K562 (cell line): ENCODE measurements at regions not wholly inside any gene's neighbourhood (a gene's known extent, or its start where the extent isn't known, plus 50 kb on each side); places are given as distances from the start of the nearest gene placed in this dataset.

Source experiments
- ATAC-seq: fragments of 200-7000 bp; cut with Tn5 transposase; 3 replicates; pipeline ENCODE4 v1.9.1; 2020; ENCODE audit warnings: moderate library complexity
- BruUV-seq: library from RNA; stranded (reverse); fragments of 400-500 nt; replicated peaks from 2 replicates; lab custom pipeline; 2021; lab: Mats Ljungman, UMichigan
- CTCF ChIA-PET: fragments of 300-600 bp; formaldehyde crosslinking; extraction: SDS; loops from one replicate; lab custom pipeline; 2021; ENCODE audit warnings: low intra/inter-chr PET ratio; lab: Yijun Ruan, JAX
- POLR2A ChIA-PET: fragments of 300-600, 350-650 bp; sonication (Branson Sonifier 250); formaldehyde crosslinking; extraction: SDS; loops from one replicate; lab custom pipeline; 2021; ENCODE audit warnings: antibody characterized with exemption, inconsistent platforms; lab: Yijun Ruan, JAX
- DNase-seq, 4 experiments: peaks; one replicate each; pipeline versions ENCODE4 v3.0.0 to v3.0.0-alpha.2; 2011 to 2018; ENCODE audit warnings: low spot score in 3 of 4, mixed read lengths in 3 of 4; ENCODE audit errors: extremely low read depth in 1 of 4
- FAIRE-seq: peaks from 2 replicates; lab custom pipeline; 2011; peaks lifted over from hg19 to GRCh38; lab: Jason Lieb, UNC
- H2AFZ ChIP-seq: 2 replicates; pipeline ENCODE4 v1.6.0; 2011; ENCODE audit warnings: low read depth, low read length, control low read depth, inconsistent platforms
- H3K27ac ChIP-seq: fragments of 200-600 bp; 3 replicates; pipeline ENCODE4 v1.8.0; 2011; ENCODE audit warnings: low read depth, mild to moderate bottlenecking, control low read depth, inconsistent platforms, low read length, moderate library complexity, mixed read lengths; ENCODE audit errors: extremely low read depth
- H3K27me3 ChIP-seq, 2 experiments: fragments of 300-600 bp in 1 of 2; 2 replicates in 1 of 2; 3 replicates in 1 of 2; pipeline versions ENCODE4 v1.6.0 to v1.8.0; 2011; ENCODE audit warnings: inconsistent platforms in 2 of 2, low read length in 2 of 2, mild to moderate bottlenecking in 1 of 2, mixed read lengths in 1 of 2, moderate library complexity in 1 of 2; ENCODE audit not compliant: control insufficient read depth in 2 of 2, insufficient read depth in 2 of 2
- H3K36me3 ChIP-seq: fragments of 300-600 bp; 3 replicates; pipeline ENCODE4 v1.8.0; 2011; ENCODE audit warnings: mild to moderate bottlenecking, low read length, inconsistent platforms; ENCODE audit not compliant: control insufficient read depth, insufficient read depth
- H3K4me1 ChIP-seq, 2 experiments: fragments of 200-600 bp in 1 of 2; replicated peaks in 1 of 2; 2 replicates in 1 of 2; 3 replicates in 1 of 2; pipeline versions ENCODE4 v1.5.1 to v1.8.0; 2011; ENCODE audit warnings: inconsistent platforms in 2 of 2, low read length in 2 of 2, mild to moderate bottlenecking in 1 of 2, mixed read lengths in 1 of 2, moderate library complexity in 1 of 2; ENCODE audit not compliant: control insufficient read depth in 2 of 2, insufficient read depth in 2 of 2
- H3K4me2 ChIP-seq: 2 replicates; pipeline ENCODE4 v1.6.1; 2011; ENCODE audit warnings: low read length, control low read depth, inconsistent platforms, mixed read lengths; ENCODE audit not compliant: insufficient read depth
- H3K4me3 ChIP-seq: fragments of 200-600 bp; sonication (generic), shearing (Covaris generic); 2 replicates; pipeline ENCODE4 v1.5.1; 2016; ENCODE audit warnings: control low read depth, inconsistent platforms
- H3K79me2 ChIP-seq: fragments of 200-600 bp; 3 replicates; pipeline ENCODE4 v1.8.0; 2011; ENCODE audit warnings: low read length, inconsistent platforms; ENCODE audit not compliant: control insufficient read depth, insufficient read depth
- H3K9ac ChIP-seq, 2 experiments: 2 replicates each; pipeline versions ENCODE4 v1.6.0 to v1.6.1; 2011; ENCODE audit warnings: low read depth in 2 of 2, low read length in 2 of 2, control low read depth in 1 of 2, inconsistent platforms in 1 of 2, mild to moderate bottlenecking in 1 of 2, mixed read lengths in 1 of 2; ENCODE audit not compliant: insufficient read depth in 1 of 2
- H3K9me1 ChIP-seq: one replicate; pipeline ENCODE4 v1.6.0; 2011; ENCODE audit warnings: inconsistent platforms, mild to moderate bottlenecking, low read length, moderate library complexity; ENCODE audit not compliant: control insufficient read depth, insufficient read depth
- H3K9me3 ChIP-seq: replicated peaks from 2 replicates; pipeline ENCODE4 v1.5.1; 2011; ENCODE audit warnings: low read depth, low read length, inconsistent platforms; ENCODE audit not compliant: control insufficient read depth, insufficient read depth
- H4K20me1 ChIP-seq: replicated peaks from 2 replicates; pipeline ENCODE4 v1.6.1; 2011; ENCODE audit warnings: low read length, inconsistent platforms, mixed read lengths; ENCODE audit not compliant: control insufficient read depth, insufficient read depth
- ARNT ChIP-seq, 2 experiments: fragments of 450-650 bp; IDR thresholded peaks; 2 replicates each; pipeline ENCODE4 v1.6.1; 2016; ENCODE audit warnings: mild to moderate bottlenecking in 1 of 2
- COPS2 ChIP-seq: fragments of 450-650 bp; conservative IDR thresholded peaks from 2 replicates; pipeline ENCODE4 v1.6.1; 2016; ENCODE audit warnings: mild to moderate bottlenecking, moderate library complexity
- CREB5 ChIP-seq: fragments of 250-450 bp; sonication (Bioruptor Pico); IDR thresholded peaks from 2 replicates; pipeline ENCODE4 v1.5.0; 2020; ENCODE audit warnings: mild to moderate bottlenecking
- E2F5 ChIP-seq: sonication (generic); formaldehyde crosslinking; IDR thresholded peaks from 2 replicates; pipeline ENCODE4 v1.8.0; 2022; ENCODE audit warnings: mild to moderate bottlenecking, missing genetic modification reagents
- E2F8 ChIP-seq: fragments of 450-650 bp; IDR thresholded peaks from 2 replicates; pipeline ENCODE4 v1.7.1; 2018; ENCODE audit warnings: mild to moderate bottlenecking, low read depth; ENCODE audit not compliant: partially characterized antibody
- FOXP1 ChIP-seq: sonication (generic); formaldehyde crosslinking; IDR thresholded peaks from 2 replicates; pipeline ENCODE4 v1.8.0; 2022; ENCODE audit warnings: mild to moderate bottlenecking, missing genetic modification reagents
- FOXP4 ChIP-seq: sonication (generic); formaldehyde crosslinking; IDR thresholded peaks from 2 replicates; pipeline ENCODE4 v1.8.0; 2022; ENCODE audit warnings: mild to moderate bottlenecking, missing genetic modification reagents, borderline replicate concordance
- KAT8 ChIP-seq: fragments of 450-650 bp; IDR thresholded peaks from 2 replicates; pipeline ENCODE4 v1.6.1; 2016; ENCODE audit warnings: low read depth, mild to moderate bottlenecking
- MTA1 ChIP-seq: fragments of 450-650 bp; IDR thresholded peaks from 2 replicates; pipeline ENCODE4 v1.6.1; 2017; ENCODE audit warnings: borderline replicate concordance
- PHF8 ChIP-seq: fragments of 200-600 bp; sonication (generic); IDR thresholded peaks from 2 replicates; pipeline ENCODE4 v1.6.1; 2012; ENCODE audit warnings: mixed run types, mild to moderate bottlenecking, inconsistent platforms, low read length, moderate library complexity, borderline replicate concordance
- POLR2H ChIP-seq: IDR thresholded peaks from 2 replicates; pipeline ENCODE4 v1.6.1; 2016; ENCODE audit warnings: missing genetic modification characterization, low read depth, mild to moderate bottlenecking, control low read depth, missing compliant biosample characterization, moderate library complexity
- SMAD4 ChIP-seq: fragments of 250-450 bp; sonication (Bioruptor Pico); conservative IDR thresholded peaks from 2 replicates; pipeline ENCODE4 v1.8.0; 2021; ENCODE audit warnings: inconsistent platforms, mild to moderate bottlenecking, moderate library complexity
- TAF7 ChIP-seq: fragments of 450-650 bp; IDR thresholded peaks from 2 replicates; pipeline ENCODE4 v1.6.1; 2016; ENCODE audit warnings: missing genetic modification characterization, missing compliant biosample characterization
- YBX1 ChIP-seq: fragments of 450-650 bp; IDR thresholded peaks from 2 replicates; pipeline ENCODE4 v1.7.1; 2016; ENCODE audit warnings: mild to moderate bottlenecking
- ZNF121 ChIP-seq: sonication (generic); formaldehyde crosslinking; conservative IDR thresholded peaks from 2 replicates; pipeline ENCODE4 v1.8.0; 2022; ENCODE audit warnings: missing genetic modification reagents
- ZNF143 ChIP-seq: sonication (generic); formaldehyde crosslinking; IDR thresholded peaks from 2 replicates; pipeline ENCODE4 v1.9.0; 2022; ENCODE audit warnings: mild to moderate bottlenecking, missing genetic modification reagents
- ZNF584 ChIP-seq: fragments of 200-800 bp; sonication (Bioruptor generic); IDR thresholded peaks from 2 replicates; pipeline ENCODE4 v1.6.1; 2016; ENCODE audit warnings: low read depth, mild to moderate bottlenecking, missing genetic modification characterization, missing compliant biosample characterization
- ZNF778 ChIP-seq: fragments of 450-650 bp; formaldehyde crosslinking; IDR thresholded peaks from 2 replicates; pipeline ENCODE4 v1.4.0; 2020; ENCODE audit warnings: mild to moderate bottlenecking, moderate library complexity
- WGBS: fragments of 100-300 bp; shearing (Covaris generic); methylation state at CpG from one replicate; pipeline ENCODE4 v1.1.6; 2016; ENCODE audit warnings: low coverage, mixed read lengths; ENCODE audit not compliant: insufficient coverage; ENCODE audit errors: missing lambda C conversion rate; 5-methylcytosine and 5-hydroxymethylcytosine counted together
- in situ Hi-C: fragments of 300-500 bp; cut with MboI; formaldehyde crosslinking; loops from 4 replicates; pipeline ENCODE4 v1.15.0; 2018; ENCODE audit warnings: inconsistent platforms, mixed read lengths
- intact Hi-C: fragments of 100-400 bp; cut with micrococcal nuclease; formaldehyde crosslinking; loops from 2 replicates; pipeline ENCODE4 v1.14.2; 2022

- CTCF ChIA-PET = no interaction called here
- H3K9me3 ChIP-seq = no peaks in the 10 kb centered on the region
- H3K4me1 ChIP-seq = no peaks in the 10 kb centered on the region
- FAIRE-seq = no peak
- POLR2A ChIA-PET = no interaction called here
- H3K9me1 ChIP-seq = no peaks in the 10 kb centered on the region
- DNase-seq = no peak
- intact Hi-C loops (no loop called here), in situ Hi-C loops (no loop called here)
- H3K4me3 ChIP-seq = no peak overlapping the region
- no peak for ATAC-seq
- H4K20me1 ChIP-seq = peaks cover 4% of the 10 kb centered on the region; the same call in 1 of the 2 replicates
- H3K27ac ChIP-seq = no peak overlapping the region
- 14% methylated on average over 2 of the region's 2 CpGs for WGBS
- H3K36me3 ChIP-seq = no peaks in the 10 kb centered on the region
- BruUV-seq = no TSS peak
- no peak overlapping the region for H2AFZ ChIP-seq
- no peaks in the 10 kb centered on the region for H3K79me2 ChIP-seq
- no peak overlapping the region for H3K4me2 ChIP-seq
- peaks cover 6 to 37% of the 10 kb centered on the region in 2 experiments for H3K27me3 ChIP-seq
- H3K9ac ChIP-seq = no peak overlapping the region
- TF ChIP-seq TAF7 (tag) (no peak), SMAD4 (CRISPR knock-in tag) (no peak), PHF8 (no peak), COPS2 (no peak), ZNF143 (CRISPR knock-in tag) (no peak), MTA1 (no peak), ZNF778 (CRISPR knock-in tag) (no peak), ARNT (IDR thresholded peaks at IDR 0.05) (no peak), ZNF584 (no peak), YBX1 (no peak), KAT8 (no peak), FOXP4 (CRISPR knock-in tag) (no peak), E2F8 (no peak), CREB5 (CRISPR knock-in tag) (no peak), FOXP1 (CRISPR knock-in tag) (no peak), E2F5 (CRISPR knock-in tag) (no peak), POLR2H (tag) (no peak), ZNF121 (CRISPR knock-in tag) (no peak)
- TF ChIP-seq, all 486 proteins: peak for 0
Observed at GRCh38 chr10:125214283-125214570, 53.9 kb upstream of the CTBP2 start.
